ENCODE measurements at regions not wholly inside any gene's neighbourhood (a gene's known extent, or its start where the extent isn't known, plus 50 kb on each side); places are given as distances from the start of the nearest gene placed in this dataset.

- intact Hi-C loops (cut with micrococcal nuclease) = no loop called here
These were observed 443.1 kb upstream of the SPRY2 start for GRCh38 chr13:80783926-80784565.

- intact Hi-C loops (cut with micrococcal nuclease) = no loop called here
These were observed 441.5 kb upstream of the SPRY2 start for GRCh38 chr13:80782441-80782840.

GRCh38 chr13:80778297-80778696, 437.4 kb upstream of the SPRY2 start:
- intact Hi-C loops (cut with micrococcal nuclease) = no loop called here

- intact Hi-C loops (cut with micrococcal nuclease) = no loop called here
These were observed 416.8 kb upstream of the SPRY2 start for GRCh38 chr13:80757694-80758093.

GRCh38 chr13:80755910-80756309, 415.0 kb upstream of the SPRY2 start:
- intact Hi-C loops (cut with micrococcal nuclease) = no loop called here

GRCh38 chr13:80754441-80754840, 413.5 kb upstream of the SPRY2 start:
- intact Hi-C loops (cut with micrococcal nuclease) = no loop called here

- intact Hi-C loops (cut with micrococcal nuclease) = no loop called here
These were observed 412.9 kb upstream of the SPRY2 start for GRCh38 chr13:80753866-80754265.

GRCh38 chr13:80751854-80752253, 410.9 kb upstream of the SPRY2 start:
- intact Hi-C loops (cut with micrococcal nuclease) = no loop called here

- intact Hi-C loops (cut with micrococcal nuclease) = no loop called here
These were observed 403.4 kb upstream of the SPRY2 start for GRCh38 chr13:80744147-80744914.

GRCh38 chr13:80742033-80742432, 401.1 kb upstream of the SPRY2 start:
- intact Hi-C loops (cut with micrococcal nuclease) = no loop called here

- intact Hi-C loops (cut with micrococcal nuclease) = no loop called here
These were observed 399.1 kb upstream of the SPRY2 start for GRCh38 chr13:80740071-80740470.

GRCh38 chr13:80737513-80737912, 396.6 kb upstream of the SPRY2 start:
- intact Hi-C loops (cut with micrococcal nuclease) = no loop called here

GRCh38 chr13:80727321-80727975, 386.5 kb upstream of the SPRY2 start:
- intact Hi-C loops (cut with micrococcal nuclease) = no loop called here

- intact Hi-C loops (cut with micrococcal nuclease) = no loop called here
These were observed 385.9 kb upstream of the SPRY2 start for GRCh38 chr13:80726868-80727267.

GRCh38 chr13:80721689-80722088, 380.8 kb upstream of the SPRY2 start:
- intact Hi-C loops (cut with micrococcal nuclease) = no loop called here

- intact Hi-C loops (cut with micrococcal nuclease) = no loop called here
These were observed 378.0 kb upstream of the SPRY2 start for GRCh38 chr13:80718970-80719369.

- intact Hi-C loops (cut with micrococcal nuclease) = no loop called here
These were observed 376.9 kb upstream of the SPRY2 start for GRCh38 chr13:80717776-80718175.

- intact Hi-C loops (cut with micrococcal nuclease) = no loop called here
These were observed 375.7 kb upstream of the SPRY2 start for GRCh38 chr13:80716610-80717081.

GRCh38 chr13:80712026-80712425, 371.1 kb upstream of the SPRY2 start:
- intact Hi-C loops (cut with micrococcal nuclease) = no loop called here

GRCh38 chr13:80708791-80709190, 367.9 kb upstream of the SPRY2 start:
- intact Hi-C loops (cut with micrococcal nuclease) = no loop called here

GRCh38 chr13:80707000-80707983, 366.4 kb upstream of the SPRY2 start:
- intact Hi-C loops (cut with micrococcal nuclease) = no loop called here

All from T-helper 2 cell treated with Interferon-gamma antibody and Interleukin-4, amounts not matched to agents 100 ng/mL and 5 ng/mL, for 36 hours (primary cell).